ENCODE measurements at regions not wholly inside any gene's neighbourhood (a gene's known extent, or its start where the extent isn't known, plus 50 kb on each side); places are given as distances from the start of the nearest gene placed in this dataset.

- ATAC-seq (no peak), DNase-seq (no peak)
- H3K9me3 ChIP-seq = no peaks in the 10 kb centered on the region
- H3K36me3 ChIP-seq = no peaks in the 10 kb centered on the region
- intact Hi-C loops (cut with DNase I) = no loop called here
- H3K4me1 ChIP-seq = no peaks in the 10 kb centered on the region
- no peaks in the 10 kb centered on the region for H3K27me3 ChIP-seq
- H3K4me3 ChIP-seq = no peak overlapping the region
- TF ChIP-seq, protein P1, sequence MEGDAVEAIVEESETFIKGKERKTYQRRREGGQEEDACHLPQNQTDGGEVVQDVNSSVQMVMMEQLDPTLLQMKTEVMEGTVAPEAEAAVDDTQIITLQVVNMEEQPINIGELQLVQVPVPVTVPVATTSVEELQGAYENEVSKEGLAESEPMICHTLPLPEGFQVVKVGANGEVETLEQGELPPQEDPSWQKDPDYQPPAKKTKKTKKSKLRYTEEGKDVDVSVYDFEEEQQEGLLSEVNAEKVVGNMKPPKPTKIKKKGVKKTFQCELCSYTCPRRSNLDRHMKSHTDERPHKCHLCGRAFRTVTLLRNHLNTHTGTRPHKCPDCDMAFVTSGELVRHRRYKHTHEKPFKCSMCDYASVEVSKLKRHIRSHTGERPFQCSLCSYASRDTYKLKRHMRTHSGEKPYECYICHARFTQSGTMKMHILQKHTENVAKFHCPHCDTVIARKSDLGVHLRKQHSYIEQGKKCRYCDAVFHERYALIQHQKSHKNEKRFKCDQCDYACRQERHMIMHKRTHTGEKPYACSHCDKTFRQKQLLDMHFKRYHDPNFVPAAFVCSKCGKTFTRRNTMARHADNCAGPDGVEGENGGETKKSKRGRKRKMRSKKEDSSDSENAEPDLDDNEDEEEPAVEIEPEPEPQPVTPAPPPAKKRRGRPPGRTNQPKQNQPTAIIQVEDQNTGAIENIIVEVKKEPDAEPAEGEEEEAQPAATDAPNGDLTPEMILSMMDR (IDR thresholded peaks at IDR 0.05) = no peak
- H3K27ac ChIP-seq = no peak overlapping the region
These were observed 68.3 kb upstream of the ST6GALNAC3 start for GRCh38 chr1:76006234-76006633.

DNA sequence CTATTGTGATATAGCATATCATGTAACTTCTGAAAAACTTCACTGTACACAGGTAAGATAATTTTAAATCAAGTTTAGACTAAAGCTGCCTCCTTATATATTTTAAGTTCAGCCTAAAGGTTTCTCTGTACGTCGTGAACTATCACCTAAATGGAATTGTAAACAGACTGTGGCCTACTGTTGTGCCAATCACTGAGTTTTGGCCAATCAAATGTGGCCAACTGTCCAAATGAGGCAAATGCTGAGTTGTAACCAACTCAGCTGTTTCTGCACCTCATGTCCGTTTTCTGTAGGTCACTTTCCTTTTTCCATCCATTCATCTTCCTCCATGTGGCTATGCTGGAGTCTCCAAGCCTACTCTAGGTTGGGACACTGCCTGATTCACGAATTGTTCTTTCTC, 63.7 kb upstream of the ST6GALNAC3 start:
- ATAC-seq (no peak), DNase-seq (no peak)
- no peaks in the 10 kb centered on the region for H3K27me3 ChIP-seq
- TF ChIP-seq, protein P1 (IDR thresholded peaks at IDR 0.05) = no peak
- H3K9me3 ChIP-seq = no peaks in the 10 kb centered on the region
- no peaks in the 10 kb centered on the region for H3K4me1 ChIP-seq
- H3K4me3 ChIP-seq = no peak overlapping the region
- no peaks in the 10 kb centered on the region for H3K36me3 ChIP-seq
- intact Hi-C loops (cut with DNase I) = no loop called here
- H3K27ac ChIP-seq = no peak overlapping the region

DNA sequence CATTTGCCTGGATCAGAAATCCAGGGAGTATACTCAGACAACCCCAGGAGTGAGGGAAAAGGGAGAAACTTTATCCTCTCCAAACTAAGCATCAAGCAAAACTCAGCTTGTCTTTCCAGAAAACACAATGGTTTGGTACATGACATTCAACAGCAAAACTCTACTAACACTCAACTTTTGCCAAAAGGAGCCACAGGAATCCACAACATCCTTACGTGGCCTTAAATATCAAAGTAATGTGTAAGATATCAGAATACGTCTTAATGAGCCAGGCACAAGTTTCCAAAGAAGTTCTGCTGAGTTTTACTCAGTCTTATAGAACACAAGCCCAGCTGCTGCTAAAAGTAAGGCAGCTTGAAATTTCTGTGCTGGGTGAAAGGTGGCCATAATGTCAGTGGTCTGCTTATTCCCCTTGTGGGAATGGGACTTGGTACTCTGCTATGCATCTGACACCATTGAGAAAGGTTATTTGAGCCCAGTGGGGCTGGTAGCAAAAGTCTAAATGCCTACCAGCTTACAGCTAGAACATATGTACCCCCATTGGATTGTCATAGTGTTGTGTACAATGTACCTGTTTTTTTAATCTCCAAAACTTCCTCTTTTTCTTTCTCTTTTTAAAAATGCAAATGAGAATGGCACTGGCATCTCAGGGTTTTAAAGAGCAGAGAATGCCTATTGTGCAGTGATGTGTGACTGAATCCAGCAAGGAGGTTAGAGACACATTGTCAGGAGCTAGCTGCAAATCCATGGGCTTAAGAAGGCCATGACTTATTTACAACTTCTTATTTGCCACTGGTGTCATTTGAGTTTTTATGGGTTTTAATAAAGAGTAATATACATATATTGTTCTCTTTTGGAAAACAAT, 62.0 kb upstream of the ST6GALNAC3 start:
- Histone ChIP-seq H3K27me3 (no peaks in the 10 kb centered on the region), H3K36me3 (no peaks in the 10 kb centered on the region), H3K4me1 (no peaks in the 10 kb centered on the region), H3K9me3 (no peaks in the 10 kb centered on the region), H3K4me3 (no peak overlapping the region), H3K27ac (no peak overlapping the region)
- TF ChIP-seq, protein P1 (IDR thresholded peaks at IDR 0.05) = no peak
- DNase-seq (no peak), ATAC-seq (no peak)
- intact Hi-C loops (cut with DNase I) = no loop called here

DNA sequence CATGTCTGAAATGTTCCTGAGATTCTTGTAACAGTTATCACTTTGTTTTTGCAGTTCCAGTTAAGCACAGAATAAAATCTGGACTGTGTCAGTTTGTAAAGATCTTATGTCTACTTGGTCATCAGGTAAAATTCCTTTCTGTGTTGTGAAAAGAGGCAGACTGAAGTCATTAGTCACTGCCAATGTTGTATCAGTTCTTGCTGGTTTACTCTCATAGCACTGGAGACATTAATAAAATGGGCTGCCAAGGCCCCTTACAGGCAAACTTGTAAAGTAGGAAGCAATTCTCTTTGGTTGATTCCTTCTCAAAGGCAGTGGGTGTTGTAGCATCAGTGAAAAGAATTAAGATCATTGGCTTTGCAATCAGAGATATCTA, 61.4 kb upstream of the ST6GALNAC3 start:
- H3K27ac ChIP-seq = no peak overlapping the region
- H3K4me1 ChIP-seq = no peaks in the 10 kb centered on the region
- no peaks in the 10 kb centered on the region for H3K27me3 ChIP-seq
- intact Hi-C loops (cut with DNase I) = no loop called here
- no peak for DNase-seq
- ATAC-seq = no peak
- H3K9me3 ChIP-seq = no peaks in the 10 kb centered on the region
- no peaks in the 10 kb centered on the region for H3K36me3 ChIP-seq
- TF ChIP-seq, protein P1 (IDR thresholded peaks at IDR 0.05) = no peak
- no peak overlapping the region for H3K4me3 ChIP-seq

DNA sequence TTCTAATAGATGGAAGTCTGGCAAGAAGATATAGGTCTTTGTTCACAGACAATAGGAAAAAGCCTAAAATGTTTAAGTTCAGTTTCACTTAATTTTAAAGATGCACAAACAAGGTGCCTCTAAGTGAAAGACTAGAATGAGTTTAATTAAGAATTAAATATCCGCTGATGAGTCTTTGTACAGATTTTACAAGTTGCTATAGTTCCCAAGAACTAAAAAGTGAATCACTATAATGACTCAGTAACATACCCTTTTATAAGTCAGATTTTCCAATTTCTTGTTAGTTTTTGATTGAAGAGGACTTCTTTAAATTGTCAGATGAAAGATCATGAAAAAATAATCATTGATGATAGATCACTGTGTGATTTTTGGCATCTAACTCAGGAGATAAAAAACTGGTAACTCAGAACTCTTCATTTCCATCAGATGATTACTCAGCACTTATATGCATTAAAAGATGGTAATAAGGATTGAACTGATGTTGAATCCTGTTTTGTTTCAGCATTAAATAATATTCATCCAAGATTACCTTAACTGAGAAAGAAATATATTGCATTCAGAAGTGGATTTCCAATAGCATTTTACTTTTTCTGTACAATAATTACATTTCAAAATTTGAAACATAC, 59.0 kb upstream of the ST6GALNAC3 start:
- Histone ChIP-seq H3K4me1 (no peaks in the 10 kb centered on the region), H3K27ac (no peak overlapping the region), H3K4me3 (no peak overlapping the region), H3K36me3 (no peaks in the 10 kb centered on the region), H3K9me3 (no peaks in the 10 kb centered on the region), H3K27me3 (no peaks in the 10 kb centered on the region)
- intact Hi-C loops (cut with DNase I) = no loop called here
- TF ChIP-seq, protein P1 (IDR thresholded peaks at IDR 0.05) = no peak
- no peak for DNase-seq
- ATAC-seq = no peak
